Parathyroid adenoma (tissue), 2 donors: ENCODE measurements at regions not wholly inside any gene's neighbourhood (a gene's known extent, or its start where the extent isn't known, plus 50 kb on each side); places are given as distances from the start of the nearest gene placed in this dataset.

Source experiments
- H2AFZ ChIP-seq: fragments of 300-600 bp; sonication (generic); one replicate; pipeline ENCODE4 v1.7.0; 2017; ENCODE audit warnings: antibody characterized with exemption, mild to moderate bottlenecking
- H3K27ac ChIP-seq: fragments of 300-600 bp; sonication (generic); one replicate; pipeline ENCODE4 v1.7.0; 2017
- H3K27me3 ChIP-seq: fragments of 300-600 bp; sonication (generic); one replicate; pipeline ENCODE4 v1.7.0; 2017; ENCODE audit warnings: low read length; ENCODE audit not compliant: control insufficient read depth, insufficient read depth
- H3K36me3 ChIP-seq: fragments of 300-600 bp; sonication (generic); one replicate; pipeline ENCODE4 v1.7.0; 2017; ENCODE audit warnings: low read length; ENCODE audit not compliant: control insufficient read depth, insufficient read depth
- H3K4me1 ChIP-seq: fragments of 300-600 bp; sonication (generic); one replicate; pipeline ENCODE4 v1.7.0; 2017; ENCODE audit warnings: control low read depth
- H3K4me2 ChIP-seq: fragments of 300-600 bp; sonication (generic); one replicate; pipeline ENCODE4 v1.7.0; 2017; ENCODE audit warnings: low read length
- H3K4me3 ChIP-seq: fragments of 300-600 bp; sonication (generic); one replicate; pipeline ENCODE4 v1.7.0; 2017; ENCODE audit warnings: low read depth, low read length
- H3K79me2 ChIP-seq: fragments of 300-600 bp; sonication (generic); one replicate; pipeline ENCODE4 v1.7.0; 2017; ENCODE audit warnings: control low read depth
- H3K9ac ChIP-seq: fragments of 300-600 bp; sonication (generic); one replicate; pipeline ENCODE4 v1.7.0; 2017; ENCODE audit warnings: mild to moderate bottlenecking
- H3K9me3 ChIP-seq: fragments of 300-600 bp; sonication (generic); one replicate; pipeline ENCODE4 v1.7.0; 2017; ENCODE audit warnings: low read length; ENCODE audit not compliant: control insufficient read depth
- CTCF ChIP-seq: fragments of 300-600 bp; sonication (generic); IDR thresholded peaks from one replicate; pipeline ENCODE4 v1.7.0; 2017; ENCODE audit warnings: antibody characterized with exemption, mild to moderate bottlenecking
- donor health status: primary hyperparathyroidism.

GRCh38 chr1:198909973-198910372, 271.1 kb downstream of the PTPRC start:
- Histone ChIP-seq H3K4me3 (no peak overlapping the region), H3K9ac (no peak overlapping the region), H3K36me3 (no peaks in the 10 kb centered on the region), H2AFZ (no peak overlapping the region), H3K27ac (no peak overlapping the region), H3K4me1 (no peaks in the 10 kb centered on the region), H3K27me3 (no peaks in the 10 kb centered on the region), H3K4me2 (no peak overlapping the region), H3K79me2 (no peaks in the 10 kb centered on the region), H3K9me3 (no peaks in the 10 kb centered on the region)
- TF ChIP-seq CTCF, result no peak

- Histone ChIP-seq H3K9ac (no peak overlapping the region), H3K27ac (no peak overlapping the region), H3K27me3 (no peaks in the 10 kb centered on the region), H3K4me3 (no peak overlapping the region), H2AFZ (no peak overlapping the region), H3K9me3 (no peaks in the 10 kb centered on the region), H3K36me3 (no peaks in the 10 kb centered on the region), H3K4me2 (no peak overlapping the region), H3K79me2 (no peaks in the 10 kb centered on the region), H3K4me1 (no peaks in the 10 kb centered on the region)
- TF ChIP-seq CTCF, result no peak
Measured at GRCh38 chr1:198910816-198911215, 272.0 kb downstream of the PTPRC start.

GRCh38 chr1:198912046-198912445, 273.2 kb downstream of the PTPRC start:
- H3K4me3 ChIP-seq, result no peak overlapping the region
- no peak overlapping the region for H3K4me2 ChIP-seq
- H3K79me2 ChIP-seq, result no peaks in the 10 kb centered on the region
- H3K9me3 ChIP-seq, result no peaks in the 10 kb centered on the region
- no peak for TF ChIP-seq CTCF
- no peak overlapping the region for H3K27ac ChIP-seq
- no peak overlapping the region for H2AFZ ChIP-seq
- H3K36me3 ChIP-seq, result no peaks in the 10 kb centered on the region
- no peaks in the 10 kb centered on the region for H3K4me1 ChIP-seq
- no peak overlapping the region for H3K9ac ChIP-seq
- no peaks in the 10 kb centered on the region for H3K27me3 ChIP-seq

GRCh38 chr1:198913667-198914066, 274.8 kb downstream of the PTPRC start:
- H3K9me3 ChIP-seq, result no peaks in the 10 kb centered on the region
- no peak for TF ChIP-seq CTCF
- H3K27ac ChIP-seq, result no peak overlapping the region
- H3K79me2 ChIP-seq, result no peaks in the 10 kb centered on the region
- no peaks in the 10 kb centered on the region for H3K4me1 ChIP-seq
- no peaks in the 10 kb centered on the region for H3K36me3 ChIP-seq
- H3K4me2 ChIP-seq, result no peak overlapping the region
- H2AFZ ChIP-seq, result no peak overlapping the region
- H3K9ac ChIP-seq, result no peak overlapping the region
- H3K27me3 ChIP-seq, result no peaks in the 10 kb centered on the region
- H3K4me3 ChIP-seq, result no peak overlapping the region

- no peaks in the 10 kb centered on the region for H3K79me2 ChIP-seq
- no peaks in the 10 kb centered on the region for H3K4me1 ChIP-seq
- no peak overlapping the region for H3K9ac ChIP-seq
- H3K27ac ChIP-seq, result no peak overlapping the region
- no peaks in the 10 kb centered on the region for H3K36me3 ChIP-seq
- no peak overlapping the region for H3K4me3 ChIP-seq
- no peak overlapping the region for H2AFZ ChIP-seq
- no peaks in the 10 kb centered on the region for H3K27me3 ChIP-seq
- no peak for TF ChIP-seq CTCF
- no peaks in the 10 kb centered on the region for H3K9me3 ChIP-seq
- no peak overlapping the region for H3K4me2 ChIP-seq
Measured at GRCh38 chr1:198915327-198916231, 276.7 kb downstream of the PTPRC start.
